Choroid plexus epithelial cell (primary cell): ENCODE measurements at regions not wholly inside any gene's neighbourhood (a gene's known extent, or its start where the extent isn't known, plus 50 kb on each side); places are given as distances from the start of the nearest gene placed in this dataset.

Source experiments
- DNase-seq: peaks from one replicate; pipeline ENCODE4 v3.0.0-alpha.2; 2010; ENCODE audit warnings: low read depth
- H3K4me3 ChIP-seq: 2 replicates; pipeline ENCODE4 v1.5.1; 2011; ENCODE audit warnings: low read depth, mild to moderate bottlenecking, control low read depth, low read length, moderate library complexity
- CTCF ChIP-seq: conservative IDR thresholded peaks from 2 replicates; pipeline ENCODE4 v1.5.1; 2011; ENCODE audit warnings: low read depth, mild to moderate bottlenecking, control low read depth, inconsistent platforms, low read length, moderate library complexity

DNA sequence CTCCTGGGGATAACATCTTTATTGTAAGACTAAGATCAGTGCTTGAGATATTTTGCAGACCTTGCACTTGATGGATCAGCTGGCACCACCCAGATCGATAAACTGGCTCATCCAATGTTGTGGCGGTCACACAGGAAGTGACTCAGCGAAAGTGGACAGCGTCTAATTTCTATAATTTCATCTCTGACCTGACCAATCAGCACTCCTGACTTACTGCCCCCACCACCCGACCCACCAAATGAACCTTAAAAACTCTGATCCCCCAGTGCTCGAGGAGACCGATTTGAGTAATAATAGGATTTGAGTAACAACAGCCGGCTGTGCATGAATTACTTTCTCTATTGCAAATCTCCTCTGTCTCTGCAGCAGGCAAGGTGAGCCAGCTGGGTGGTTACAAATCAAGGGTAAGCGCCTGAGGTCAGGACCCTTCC is 62.7 kb upstream of the RNU6-1 start:
- H3K4me3 ChIP-seq = no peak overlapping the region
- TF ChIP-seq CTCF = no peak

GRCh38 chr15:67903708-67904107 is 63.9 kb upstream of the RNU6-1 start:
- no peak for TF ChIP-seq CTCF
- no peak for DNase-seq
- H3K4me3 ChIP-seq = no peak overlapping the region

More for the DNA sequence above, 62.7 kb upstream of the RNU6-1 start:
- DNase-seq = no peak

DNA sequence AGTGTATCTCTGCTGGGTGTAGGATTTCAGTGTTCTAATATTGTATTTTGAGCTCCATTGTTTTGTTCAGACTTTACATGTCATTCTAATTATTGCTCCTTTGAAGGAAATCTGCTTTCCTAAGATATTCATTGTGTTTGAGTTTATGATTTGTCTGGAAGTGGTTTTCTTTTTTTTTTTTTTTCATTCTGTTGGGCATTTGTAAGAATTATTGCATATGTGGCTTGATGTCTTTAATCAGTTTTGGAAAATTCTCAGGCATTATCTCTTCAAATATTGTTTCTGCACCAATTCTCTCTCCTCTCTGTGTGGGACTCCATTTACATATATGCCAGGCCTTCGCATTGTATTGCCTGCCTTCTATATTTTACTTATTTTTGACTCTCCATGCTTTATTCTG is 65.8 kb upstream of the RNU6-1 start:
- no peak overlapping the region for H3K4me3 ChIP-seq
- DNase-seq = no peak
- no peak for TF ChIP-seq CTCF

GRCh38 chr15:67906382-67906781 is 66.5 kb upstream of the RNU6-1 start:
- peak; percentile 67 for TF ChIP-seq CTCF
- DNase-seq = peak; percentile 67
- H3K4me3 ChIP-seq = no peak overlapping the region

DNA sequence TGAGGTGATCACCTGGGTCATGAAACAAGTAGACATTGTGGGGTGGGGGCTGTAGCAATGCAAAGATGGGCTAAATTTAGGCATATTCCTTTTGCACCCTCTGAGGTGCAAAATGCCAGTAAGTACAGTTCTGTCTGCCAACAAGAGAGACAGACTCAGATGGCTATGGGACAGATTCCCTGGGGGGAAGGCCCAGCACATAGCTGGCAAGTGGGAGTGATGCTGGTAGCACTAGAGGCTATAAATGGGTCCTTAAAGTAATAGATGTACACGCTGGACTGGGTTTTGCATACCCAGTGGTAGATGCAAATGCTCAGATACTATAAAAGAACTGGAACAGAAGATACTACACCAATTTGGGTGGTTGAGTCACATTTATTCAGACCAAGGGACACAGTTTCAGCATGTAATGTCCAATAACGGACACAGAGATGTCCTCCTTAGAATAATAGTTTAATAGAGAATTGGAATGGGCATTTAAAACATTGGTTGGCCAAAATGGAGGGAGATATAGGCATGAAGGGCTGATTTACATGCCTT is 67.4 kb upstream of the RNU6-1 start:
- DNase-seq = no peak
- no peak for TF ChIP-seq CTCF
- no peak overlapping the region for H3K4me3 ChIP-seq

DNA sequence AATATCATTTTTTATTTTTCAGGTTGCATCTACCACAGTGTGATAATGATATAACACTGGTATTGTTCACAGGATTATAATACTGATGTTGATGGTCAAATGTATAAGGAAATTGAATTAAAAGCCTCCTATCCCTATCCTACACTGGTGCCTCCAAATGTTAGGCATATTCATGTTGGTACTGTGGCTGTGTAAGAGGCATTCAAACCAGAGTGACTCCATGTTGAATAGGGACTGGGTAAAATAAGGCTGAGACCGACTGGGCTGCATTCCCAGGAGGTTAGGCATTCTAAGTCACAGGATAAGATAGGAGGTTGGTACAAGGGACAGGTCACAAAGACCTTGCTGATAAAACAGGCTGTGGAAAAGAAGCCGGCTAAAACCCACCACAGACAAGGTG is 68.9 kb upstream of the RNU6-1 start:
- DNase-seq = no peak
- TF ChIP-seq CTCF = no peak
- no peak overlapping the region for H3K4me3 ChIP-seq

DNA sequence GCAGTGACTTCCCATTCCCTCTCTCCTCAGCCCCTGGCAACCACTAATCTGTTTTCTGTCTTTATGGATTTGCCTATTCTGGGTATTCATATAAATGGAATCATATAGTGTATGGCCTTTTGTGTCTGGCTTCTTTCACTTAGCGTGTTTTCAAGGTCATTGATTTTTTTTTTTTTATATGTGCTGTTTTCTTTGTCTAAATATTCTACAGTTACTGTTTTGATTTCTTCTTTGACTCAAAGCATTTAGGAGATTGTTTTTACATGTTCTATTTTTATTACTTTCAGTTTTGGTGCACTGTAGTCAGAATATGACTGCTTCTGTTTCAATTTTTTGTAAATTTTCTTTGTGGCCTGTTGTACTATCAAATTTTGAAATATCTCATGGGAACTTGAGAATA is 71.9 kb upstream of the RNU6-1 start:
- no peak for DNase-seq
- no peak overlapping the region for H3K4me3 ChIP-seq
- no peak for TF ChIP-seq CTCF
